NOMO-1 treated with DMSO at 0.1 percent for 48 hours (cell line): ENCODE measurements at regions not wholly inside any gene's neighbourhood (a gene's known extent, or its start where the extent isn't known, plus 50 kb on each side); places are given as distances from the start of the nearest gene placed in this dataset.
"Not testable (repeated sequence)": the region's sequence is repeated elsewhere in the genome, so short reads cannot be mapped to it uniquely, and the experiment has no call there.

Experiments used
- DNase-seq: peaks from one replicate; lab custom pipeline; 2025; ENCODE audit not compliant: unreplicated experiment; lab: John Stamatoyannopoulos, UW

DNA sequence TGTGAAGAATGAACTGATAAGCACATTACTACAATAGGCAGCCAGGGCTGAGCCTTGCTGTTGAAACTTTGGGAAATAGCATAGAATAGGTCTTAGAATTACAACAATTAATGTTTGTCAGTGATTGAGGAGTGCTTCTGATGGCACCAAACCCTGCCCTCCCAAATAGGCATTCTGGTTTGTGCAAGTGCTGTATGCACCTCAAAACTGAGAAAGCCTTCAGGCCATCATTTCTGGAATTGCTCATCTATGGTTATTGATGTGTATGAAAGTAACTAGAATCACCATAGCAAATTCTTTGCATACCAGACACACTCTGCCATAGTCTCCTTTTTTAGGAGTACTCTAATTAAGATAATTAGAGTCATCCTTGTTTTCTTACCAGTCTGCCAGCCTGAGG is 585.0 kb upstream of the MBL2 start:
- DNase-seq, result no peak

DNA sequence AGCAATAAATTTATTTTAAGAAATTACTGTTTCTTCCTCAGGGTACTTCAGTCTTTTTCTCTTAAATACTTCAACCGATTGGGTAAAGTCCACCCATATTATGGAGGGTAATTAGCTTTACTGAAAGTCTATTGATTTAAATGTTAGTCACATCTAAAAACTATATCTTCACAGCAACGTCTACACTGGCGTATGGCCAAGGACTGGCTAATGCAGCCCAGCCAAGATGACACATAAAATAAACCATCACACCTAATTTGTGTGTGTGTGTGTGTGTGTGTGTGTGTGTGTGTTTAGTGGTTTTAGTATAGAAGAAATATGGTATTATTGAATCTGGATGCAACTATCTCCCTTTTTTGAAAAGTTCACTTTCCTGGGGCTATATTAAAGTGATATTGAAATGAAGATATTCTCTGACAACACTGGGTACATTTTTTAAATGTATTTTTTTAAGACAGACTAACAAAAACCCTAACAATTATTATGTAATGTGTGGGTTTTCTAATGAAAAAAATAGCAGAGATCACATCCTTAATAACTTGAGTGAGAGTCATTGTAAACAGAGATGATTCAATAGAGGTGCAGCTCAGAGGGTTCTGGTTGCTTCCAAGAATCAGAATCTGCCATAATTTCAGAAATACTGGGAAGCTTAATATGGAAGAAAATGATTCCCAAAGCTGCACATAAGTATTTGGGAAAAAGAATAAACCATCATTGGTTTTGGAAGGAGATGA is 584.2 kb upstream of the MBL2 start:
- no peak for DNase-seq

DNA sequence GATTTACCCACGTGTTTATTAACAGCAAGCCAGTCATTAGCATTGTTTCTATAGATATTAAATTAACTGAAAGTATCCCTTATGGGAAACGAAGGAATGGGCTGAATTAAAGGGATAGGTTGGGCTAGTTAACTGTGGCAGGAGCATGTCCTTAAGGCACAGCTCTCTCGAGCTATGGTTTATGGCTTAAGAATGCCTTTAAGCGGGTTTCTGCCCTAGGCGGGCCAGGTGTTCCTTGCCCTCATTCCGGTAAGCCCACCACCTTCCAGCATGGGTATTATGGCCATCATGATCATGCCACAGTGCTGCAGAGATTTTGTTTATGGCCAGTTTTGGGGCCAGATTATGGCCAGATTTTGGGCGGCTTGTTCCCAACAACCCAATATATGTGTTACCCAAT is 569.9 kb upstream of the MBL2 start:
- DNase-seq, result not testable (repeated sequence)

DNA sequence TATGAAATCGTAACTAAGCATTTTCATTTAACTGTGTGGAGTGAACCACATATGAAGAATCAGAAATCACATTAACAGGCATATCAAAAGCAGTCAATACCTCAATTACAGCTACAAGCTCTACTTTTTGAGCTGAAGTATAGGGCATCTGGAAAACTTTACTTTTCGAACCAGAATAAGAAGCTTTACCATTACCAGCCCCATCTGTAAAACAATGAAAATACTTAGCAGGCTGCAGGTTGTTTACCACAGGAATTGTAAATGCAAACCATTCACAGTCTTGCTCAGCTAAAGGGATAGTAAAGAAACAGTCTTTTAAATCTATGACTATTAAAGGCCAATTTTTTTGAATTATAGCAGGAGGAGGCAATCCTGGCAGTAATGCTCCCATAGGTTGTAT is 565.6 kb upstream of the MBL2 start:
- DNase-seq, result not testable (repeated sequence)

- not testable (repeated sequence) for DNase-seq
These were observed 563.3 kb upstream of the MBL2 start for GRCh38 chr10:53335803-53336422.

- DNase-seq, result no peak
These were observed 558.9 kb upstream of the MBL2 start for GRCh38 chr10:53331460-53331859.

DNA sequence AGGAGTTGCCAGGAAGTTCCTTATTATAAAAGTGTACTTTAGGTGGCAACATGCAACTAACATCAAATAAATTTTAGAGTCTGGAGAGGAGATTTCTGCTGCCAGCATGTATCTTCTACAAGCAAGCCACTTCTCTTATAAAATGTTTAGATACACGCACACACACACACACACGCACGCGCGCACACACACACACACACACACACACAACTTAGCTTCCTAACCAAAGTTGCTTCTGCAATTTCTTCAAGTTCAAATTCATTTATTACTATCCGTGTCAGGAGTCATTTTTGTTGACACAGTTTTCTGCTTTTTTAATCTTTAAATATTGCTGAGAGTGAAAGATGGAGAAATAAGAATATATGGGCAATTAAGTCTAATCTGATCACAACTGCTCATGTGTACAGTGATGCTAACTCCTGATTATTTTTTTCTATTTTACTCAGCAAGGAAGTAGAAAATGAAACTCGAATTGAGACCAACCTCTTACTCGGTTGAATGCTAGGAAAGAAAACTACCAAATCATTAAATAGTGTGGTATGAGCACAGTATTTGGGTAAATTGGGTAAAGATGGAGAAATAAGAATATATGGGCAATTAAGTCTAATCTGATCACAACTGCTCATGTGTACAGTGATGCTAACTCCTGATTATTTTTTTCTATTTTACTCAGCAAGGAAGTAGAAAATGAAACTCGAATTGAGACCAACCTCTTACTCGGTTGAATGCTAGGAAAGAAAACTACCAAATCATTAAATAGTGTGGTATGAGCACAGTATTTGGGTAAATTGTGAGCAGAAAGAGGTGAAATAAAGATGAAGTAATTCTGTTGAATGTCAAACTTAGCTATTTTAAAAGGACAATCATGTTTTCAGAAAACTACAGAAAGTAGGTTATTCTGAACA is 554.1 kb upstream of the MBL2 start:
- not testable (repeated sequence) for DNase-seq

DNA sequence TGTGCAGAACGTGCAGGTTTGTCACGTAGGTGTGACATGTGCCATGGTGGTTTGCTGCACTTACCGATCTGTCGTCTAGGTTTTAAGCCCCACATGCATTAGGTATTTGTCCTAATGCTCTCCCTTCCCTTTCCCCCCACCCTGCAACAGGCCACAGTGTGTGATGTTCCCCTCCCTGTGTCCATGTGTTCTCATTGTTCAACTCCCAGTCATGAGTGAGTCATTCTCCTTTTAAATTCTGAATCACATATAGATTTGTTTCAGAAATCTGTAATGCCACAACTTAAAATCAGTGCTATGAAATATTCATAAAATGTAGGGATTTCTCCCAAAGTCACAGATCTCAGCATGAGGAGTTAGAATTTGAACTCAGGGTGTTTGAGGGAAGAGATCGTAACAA is 552.5 kb upstream of the MBL2 start:
- DNase-seq, result no peak

- DNase-seq, result no peak
These were observed 543.1 kb upstream of the MBL2 start for GRCh38 chr10:53315709-53316108.

DNA sequence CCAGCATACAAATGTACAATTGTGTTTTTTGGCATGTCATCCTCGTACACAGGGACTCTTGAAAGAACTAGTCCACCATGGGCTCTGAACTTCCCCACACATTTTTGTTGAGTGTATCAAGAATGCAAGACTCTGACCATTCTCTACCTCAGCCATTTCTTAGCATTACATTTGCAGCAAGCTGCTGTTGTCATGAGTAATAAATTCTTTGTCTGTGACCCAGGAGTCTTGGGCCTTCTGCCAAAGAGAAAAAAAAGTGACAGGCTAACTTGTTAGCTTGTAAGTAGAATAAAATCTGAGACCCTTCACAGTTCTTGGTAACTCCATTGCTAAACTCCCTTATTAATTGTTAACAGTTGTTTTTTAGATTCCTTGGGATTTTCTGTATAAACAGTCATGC is 542.3 kb upstream of the MBL2 start:
- no peak for DNase-seq

GRCh38 chr10:53298443-53298842 is 525.9 kb upstream of the MBL2 start:
- no peak for DNase-seq

DNA sequence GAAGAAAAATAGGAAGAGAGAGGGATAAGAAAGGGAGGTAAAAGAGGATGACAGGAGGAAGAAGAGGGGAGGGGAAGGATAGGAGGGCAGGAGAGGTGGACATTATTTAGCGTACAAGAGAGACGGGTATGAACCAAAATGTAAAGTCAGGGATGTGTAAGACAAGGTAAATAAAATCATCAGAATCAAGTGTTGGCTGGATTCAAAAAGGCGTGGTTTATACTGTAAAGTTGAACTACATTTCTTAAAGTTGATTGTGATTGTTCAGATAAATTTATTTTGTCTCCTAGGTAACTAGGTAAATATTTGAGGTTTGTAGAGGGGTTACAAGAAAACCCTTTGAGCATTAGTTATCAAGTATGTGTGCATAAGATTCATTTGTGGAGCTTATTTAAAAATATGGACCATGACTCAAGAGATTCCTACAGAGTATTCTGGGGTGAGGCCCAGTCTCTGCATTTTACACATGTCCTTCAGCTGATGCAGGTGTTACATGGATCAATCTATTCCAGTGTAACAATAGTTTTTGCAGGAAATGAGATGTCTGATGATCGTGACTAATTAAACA is 512.1 kb upstream of the MBL2 start:
- no peak for DNase-seq

DNA sequence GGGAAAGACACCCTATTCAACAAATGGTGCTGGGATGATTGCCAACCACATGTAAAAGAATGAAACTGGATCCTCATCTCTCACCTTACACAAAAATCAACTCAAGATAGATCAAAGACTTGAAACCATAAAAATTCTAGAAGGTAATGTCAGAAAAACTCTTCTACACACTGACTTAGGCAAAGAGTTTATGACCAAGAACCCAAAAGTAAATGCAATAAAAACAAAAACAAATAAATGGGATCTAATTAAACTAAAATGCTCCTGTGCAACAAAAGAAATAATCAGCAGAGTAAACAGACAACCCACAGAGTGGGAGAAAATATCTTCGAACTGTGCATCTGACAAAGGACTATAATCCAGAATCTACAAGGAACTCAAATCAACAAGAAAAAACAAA is 504.2 kb upstream of the MBL2 start:
- DNase-seq, result no peak

- DNase-seq, result no peak
These were observed 496.9 kb upstream of the MBL2 start for GRCh38 chr10:53269482-53269881.

GRCh38 chr10:53260213-53260612 is 487.6 kb upstream of the MBL2 start:
- no peak for DNase-seq

DNA sequence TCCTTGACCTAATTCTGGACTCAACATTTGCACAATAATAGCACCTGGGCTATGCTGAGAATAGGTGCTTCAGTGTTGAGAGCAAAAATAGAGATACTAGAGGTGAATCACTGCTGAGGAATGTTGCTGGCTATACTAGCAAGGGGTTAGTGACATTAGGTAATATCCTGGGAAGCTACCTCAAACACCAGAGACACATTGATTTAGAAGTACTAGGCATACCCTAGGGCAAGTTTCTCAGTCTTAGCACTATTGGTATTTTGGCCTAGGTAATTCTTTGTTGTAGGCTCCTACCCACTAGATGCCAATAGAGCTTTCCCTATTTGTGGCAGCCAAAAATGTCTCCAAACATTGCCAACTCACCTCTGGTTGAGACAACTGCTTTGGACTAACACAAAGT is 484.0 kb upstream of the MBL2 start:
- DNase-seq, result no peak

GRCh38 chr10:53255661-53256205 is 483.1 kb upstream of the MBL2 start:
- no peak for DNase-seq

DNA sequence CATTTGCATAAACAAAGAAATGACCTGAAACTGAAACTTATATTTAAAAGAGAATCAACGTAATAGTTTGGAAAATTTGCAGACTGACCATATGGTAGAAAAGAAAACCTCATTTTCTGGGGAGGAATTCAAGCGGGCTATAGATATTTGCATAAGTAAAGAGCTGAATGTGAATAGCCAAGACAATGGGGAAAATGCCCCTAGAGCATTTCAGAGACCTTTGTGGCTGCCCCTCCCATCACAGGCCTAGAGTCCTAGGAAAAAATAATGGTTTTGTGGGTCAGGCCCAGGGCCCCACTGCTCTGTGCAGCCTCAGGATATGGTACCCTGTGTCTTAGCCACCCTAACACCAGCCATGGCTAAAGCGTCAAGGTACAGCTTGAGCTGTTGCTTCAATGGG is 480.6 kb upstream of the MBL2 start:
- no peak for DNase-seq

DNA sequence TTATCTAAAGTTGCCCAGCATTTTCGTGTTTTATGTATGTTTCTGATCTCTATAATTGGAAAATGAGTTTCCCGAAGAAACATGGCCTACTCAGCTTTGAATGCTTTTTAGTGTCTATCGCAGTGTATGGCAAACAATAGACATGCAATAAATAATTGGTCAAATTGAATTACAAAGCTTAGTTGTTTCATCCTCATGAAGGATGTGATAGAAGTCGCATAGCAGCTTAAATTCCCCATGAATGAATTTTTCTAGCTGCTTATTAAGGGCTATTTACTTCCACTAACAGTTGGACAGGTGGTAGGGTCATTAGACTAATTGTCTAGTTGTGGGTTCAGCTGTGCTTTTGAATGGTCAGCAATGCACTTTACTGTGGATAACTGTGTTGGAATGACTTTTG is 467.3 kb upstream of the MBL2 start:
- DNase-seq, result no peak

- no peak for DNase-seq
These were observed 464.4 kb upstream of the MBL2 start for GRCh38 chr10:53236941-53237340.

- DNase-seq, result no peak
These were observed 461.2 kb upstream of the MBL2 start for GRCh38 chr10:53233749-53234148.
